H1 (cell line): ENCODE measurements at regions not wholly inside any gene's neighbourhood (a gene's known extent, or its start where the extent isn't known, plus 50 kb on each side); places are given as distances from the start of the nearest gene placed in this dataset.

Source experiments
- CTCF ChIA-PET: fragments of 300-600 bp; sonication (Branson Sonifier 250); formaldehyde crosslinking; loops from one replicate; lab custom pipeline; 2021; ENCODE audit not compliant: partially characterized antibody; lab: Charles Lee
- POLR2A ChIA-PET: fragments of 300-600 bp; sonication (Branson Sonifier 250); formaldehyde crosslinking; loops from one replicate; lab custom pipeline; 2021; ENCODE audit warnings: inconsistent platforms; ENCODE audit not compliant: partially characterized antibody; lab: Charles Lee
- DNase-seq, 2 experiments: peaks; one replicate each; pipeline versions ENCODE4 v3.0.0 to v3.0.0-alpha.2; 2010 to 2022; ENCODE audit warnings: low spot score in 2 of 2, low read depth in 1 of 2, mixed read lengths in 1 of 2
- FAIRE-seq: peaks from 2 replicates; lab custom pipeline; 2011; peaks lifted over from hg19 to GRCh38; lab: Jason Lieb, UNC
- H2AFZ ChIP-seq: 2 replicates; pipeline ENCODE4 v1.8.1; 2012; ENCODE audit warnings: low read length, inconsistent platforms
- H2AK5ac ChIP-seq: 2 replicates; pipeline ENCODE4 v1.6.1; 2013; ENCODE audit warnings: low read depth, low read length
- H2BK120ac ChIP-seq: replicated peaks from 2 replicates; pipeline ENCODE3; 2013; ENCODE audit warnings: low read depth, low read length, inconsistent platforms
- H2BK12ac ChIP-seq: 2 replicates; pipeline ENCODE4 v1.6.1; 2013; ENCODE audit warnings: low read depth, low read length
- H2BK15ac ChIP-seq: 2 replicates; pipeline ENCODE4 v1.6.1; 2013; ENCODE audit warnings: low read length
- H2BK20ac ChIP-seq: 2 replicates; pipeline ENCODE4 v1.6.1; 2013; ENCODE audit warnings: low read length
- H2BK5ac ChIP-seq: 2 replicates; pipeline ENCODE4 v1.6.1; 2013; ENCODE audit warnings: low read depth, low read length
- H3K14ac ChIP-seq: 2 replicates; pipeline ENCODE4 v1.6.1; 2013; ENCODE audit warnings: inconsistent platforms; ENCODE audit not compliant: insufficient read length
- H3K18ac ChIP-seq: 2 replicates; pipeline ENCODE4 v1.6.1; 2013; ENCODE audit warnings: low read length; ENCODE audit errors: extremely low read depth
- H3K23ac ChIP-seq: 2 replicates; pipeline ENCODE4 v1.6.1; 2013; ENCODE audit warnings: inconsistent platforms; ENCODE audit not compliant: insufficient read length
- H3K23me2 ChIP-seq: 2 replicates; pipeline ENCODE4 v1.6.1; 2013; ENCODE audit warnings: low read depth, low read length
- H3K27ac ChIP-seq: 2 replicates; pipeline ENCODE4 v1.6.1; 2011; ENCODE audit warnings: low read depth, low read length, inconsistent platforms
- H3K27me3 ChIP-seq, 4 experiments: replicated peaks in 1 of 4; 1 replicate in 1 of 4; 2 replicates in 3 of 4; pipeline versions ENCODE4 v1.6.1 to v1.8.1; 2011 to 2013; ENCODE audit warnings: low read length in 3 of 4, mild to moderate bottlenecking in 3 of 4, inconsistent platforms in 2 of 4, mixed read lengths in 2 of 4, moderate library complexity in 1 of 4; ENCODE audit not compliant: control insufficient read depth in 3 of 4, insufficient read depth in 3 of 4; ENCODE audit errors: extremely low read depth in 1 of 4
- H3K36me3 ChIP-seq, 4 experiments: 2 replicates each; pipeline versions ENCODE4 v1.6.1 to v1.8.1; 2011 to 2013; ENCODE audit warnings: mild to moderate bottlenecking in 4 of 4, low read length in 3 of 4, moderate library complexity in 2 of 4, control low read depth in 1 of 4, inconsistent platforms in 1 of 4; ENCODE audit not compliant: insufficient read depth in 4 of 4, control insufficient read depth in 2 of 4
- H3K4ac ChIP-seq: replicated peaks from 2 replicates; pipeline ENCODE3; 2013; ENCODE audit warnings: low read length, low read depth, mixed read lengths, inconsistent platforms; ENCODE audit not compliant: insufficient read length
- H3K4me1 ChIP-seq, 4 experiments: replicated peaks in 1 of 4; 1 replicate in 1 of 4; 2 replicates in 3 of 4; pipeline versions ENCODE4 v1.6.1 to v1.8.1; 2011 to 2013; ENCODE audit warnings: low read length in 3 of 4, inconsistent platforms in 2 of 4, mixed read lengths in 1 of 4; ENCODE audit not compliant: insufficient read depth in 4 of 4, control insufficient read depth in 3 of 4
- H3K4me2 ChIP-seq, 2 experiments: 2 replicates each; pipeline versions ENCODE4 v1.6.1 to v1.8.1; 2011 to 2013; ENCODE audit warnings: low read depth in 2 of 2, low read length in 2 of 2, control low read depth in 1 of 2, inconsistent platforms in 1 of 2, mild to moderate bottlenecking in 1 of 2; ENCODE audit not compliant: insufficient read depth in 1 of 2
- H3K4me3 ChIP-seq, 4 experiments: fragments of 200-600, 300-600 bp in 1 of 4; sonication (generic), shearing (Covaris generic), sonication (Bioruptor Twin) in 1 of 4; 2 replicates each; pipeline versions ENCODE4 v1.5.1 to v1.8.1; 2011 to 2016; ENCODE audit warnings: low read length in 4 of 4, low read depth in 3 of 4, control low read depth in 2 of 4, inconsistent platforms in 2 of 4, mild to moderate bottlenecking in 2 of 4, mixed read lengths in 1 of 4, moderate library complexity in 1 of 4; ENCODE audit not compliant: insufficient read depth in 2 of 4; ENCODE audit errors: extremely low read depth in 1 of 4
- H3K56ac ChIP-seq: replicated peaks from 2 replicates; pipeline ENCODE3; 2013; ENCODE audit warnings: low read depth, mild to moderate bottlenecking, mixed read lengths, low read length, inconsistent platforms; ENCODE audit not compliant: insufficient read length
- H3K79me1 ChIP-seq: 2 replicates; pipeline ENCODE4 v1.6.1; 2013; ENCODE audit warnings: low read depth, low read length, control low read depth
- H3K79me2 ChIP-seq, 2 experiments: 2 replicates each; pipeline versions ENCODE4 v1.6.1 to v1.8.1; 2012 to 2013; ENCODE audit warnings: low read length in 2 of 2, mild to moderate bottlenecking in 2 of 2, inconsistent platforms in 1 of 2; ENCODE audit not compliant: insufficient read depth in 2 of 2, control insufficient read depth in 1 of 2
- H3K9ac ChIP-seq, 4 experiments: replicated peaks in 1 of 4; 1 replicate in 1 of 4; 2 replicates in 3 of 4; pipeline versions ENCODE4 v1.6.1 to v1.8.1; 2011 to 2013; ENCODE audit warnings: low read depth in 3 of 4, low read length in 3 of 4, control low read depth in 2 of 4, mild to moderate bottlenecking in 2 of 4, moderate library complexity in 2 of 4, inconsistent platforms in 1 of 4; ENCODE audit errors: extremely low read depth in 1 of 4
- H3K9me3 ChIP-seq, 2 experiments: 2 replicates each; pipeline versions ENCODE4 v1.6.1 to v1.8.1; 2012 to 2013; ENCODE audit warnings: mild to moderate bottlenecking in 2 of 2, moderate library complexity in 2 of 2, control low read depth in 1 of 2, inconsistent platforms in 1 of 2, low read depth in 1 of 2, low read length in 1 of 2, mixed read lengths in 1 of 2; ENCODE audit not compliant: insufficient read depth in 2 of 2
- H4K20me1 ChIP-seq, 2 experiments: replicated peaks in 1 of 2; 2 replicates each; pipeline versions ENCODE3 to v1.8.1; 2011 to 2013; ENCODE audit warnings: inconsistent platforms in 2 of 2, low read length in 2 of 2, mild to moderate bottlenecking in 1 of 2; ENCODE audit not compliant: insufficient read depth in 2 of 2, control insufficient read depth in 1 of 2
- H4K5ac ChIP-seq: 2 replicates; pipeline ENCODE4 v1.6.1; 2013; ENCODE audit warnings: low read length, low read depth, mixed read lengths, inconsistent platforms; ENCODE audit not compliant: insufficient read length
- H4K8ac ChIP-seq: 2 replicates; pipeline ENCODE4 v1.8.0; 2013; ENCODE audit warnings: mild to moderate bottlenecking, moderate library complexity, low read length, inconsistent platforms; ENCODE audit not compliant: insufficient read depth; ENCODE audit errors: extremely low read depth
- H4K91ac ChIP-seq: replicated peaks from 2 replicates; pipeline ENCODE3; 2013; ENCODE audit warnings: low read length, mixed read lengths, inconsistent platforms; ENCODE audit not compliant: insufficient read length
- CBX5 ChIP-seq: fragments of 300-800, 300-1000 bp; sonication (generic); IDR thresholded peaks from 2 replicates; pipeline ENCODE4 v1.7.1; 2016; ENCODE audit warnings: antibody characterized with exemption, low read length, low read depth
- SIX5 ChIP-seq: IDR thresholded peaks from 2 replicates; pipeline ENCODE4 v1.6.1; 2011; ENCODE audit warnings: mild to moderate bottlenecking, low read depth, low read length
- WGBS, 2 experiments: shearing (Covaris generic) in 1 of 2; methylation state at CpG; one replicate each; pipeline versions ENCODE4 v1.1.6 to v1.1.7; 2013 to 2015; ENCODE audit warnings: low lambda C conversion rate in 2 of 2, mixed read lengths in 2 of 2, inconsistent platforms in 1 of 2, low coverage in 1 of 2, missing lambda C conversion rate in 1 of 2; ENCODE audit not compliant: insufficient replicate concordance in 2 of 2, insufficient coverage in 1 of 2, insufficient read length in 1 of 2; ENCODE audit errors: extremely low coverage in 1 of 2, missing lambda C conversion rate in 1 of 2; 5-methylcytosine and 5-hydroxymethylcytosine counted together
- TF ChIP-seq, protein P1 (sequence below): IDR thresholded peaks from 2 replicates; pipeline ENCODE4 v1.6.1; 2011; ENCODE audit warnings: low read length, improper control_type of control experiment

DNA sequence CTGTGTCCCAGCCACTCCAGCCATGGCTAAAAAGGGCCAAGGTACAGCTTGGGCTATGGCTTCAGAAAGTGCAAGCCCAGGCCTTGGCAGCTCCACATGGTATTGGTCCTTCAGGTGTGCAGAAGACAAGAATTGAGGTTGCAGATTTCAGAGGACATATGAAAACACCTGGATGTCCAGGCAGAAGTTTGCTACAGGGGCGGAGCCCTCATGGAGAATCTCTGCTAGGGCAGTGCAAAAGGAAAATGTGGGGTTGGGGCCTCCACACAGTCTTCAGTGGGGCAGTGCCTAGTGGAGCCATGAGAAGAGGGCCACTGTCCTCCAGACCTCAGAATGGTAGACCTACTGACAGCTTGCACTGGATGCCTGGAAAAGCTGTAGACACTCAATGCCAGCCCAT lies 1074.1 kb downstream of the JRKL start:
- WGBS, 2 experiments, result 71% methylated on average over 1 of the region's 1 CpG; no CpG with 5 or more reads in 1 of the 2 experiments
- H4K91ac ChIP-seq, result no peak overlapping the region
- no peak overlapping the region for H4K5ac ChIP-seq
- H3K14ac ChIP-seq, result no peak overlapping the region
- no peak overlapping the region for H2AK5ac ChIP-seq
- H3K4me2 ChIP-seq, result no peak overlapping the region
- no peak overlapping the region for H2BK20ac ChIP-seq
- no peak overlapping the region for H2BK12ac ChIP-seq
- DNase-seq (no peak), FAIRE-seq (no peak)
- H3K18ac ChIP-seq, result no peak overlapping the region
- no peaks in the 10 kb centered on the region for H3K79me1 ChIP-seq
- H3K23me2 ChIP-seq, result no peaks in the 10 kb centered on the region
- no peak overlapping the region for H2AFZ ChIP-seq
- no peaks in the 10 kb centered on the region for H4K20me1 ChIP-seq
- H3K27me3 ChIP-seq, result no peaks in the 10 kb centered on the region
- no peak overlapping the region for H3K9ac ChIP-seq
- no peak overlapping the region for H3K23ac ChIP-seq
- H3K79me2 ChIP-seq, result no peaks in the 10 kb centered on the region
- no peak overlapping the region for H4K8ac ChIP-seq
- no peak overlapping the region for H3K4me3 ChIP-seq
- H3K36me3 ChIP-seq, result 0 out of 8 replicates have a peak, but pooled peaks cover 0 to 4% (median 0%) of the 10 kb centered on the region in 4 experiments
- H3K4me1 ChIP-seq, result no peaks in the 10 kb centered on the region
- H2BK120ac ChIP-seq, result no peak overlapping the region
- no peak overlapping the region for H3K4ac ChIP-seq
- ChIA-PET POLR2A (no interaction called here), CTCF (no interaction called here)
- no peak overlapping the region for H3K27ac ChIP-seq
- H2BK5ac ChIP-seq, result no peak overlapping the region
- TF ChIP-seq CBX5 (0 out of 2 replicates have a peak, but pooled peaks have one; percentile 40), SIX5 (no peak)
- TF ChIP-seq, protein P1, sequence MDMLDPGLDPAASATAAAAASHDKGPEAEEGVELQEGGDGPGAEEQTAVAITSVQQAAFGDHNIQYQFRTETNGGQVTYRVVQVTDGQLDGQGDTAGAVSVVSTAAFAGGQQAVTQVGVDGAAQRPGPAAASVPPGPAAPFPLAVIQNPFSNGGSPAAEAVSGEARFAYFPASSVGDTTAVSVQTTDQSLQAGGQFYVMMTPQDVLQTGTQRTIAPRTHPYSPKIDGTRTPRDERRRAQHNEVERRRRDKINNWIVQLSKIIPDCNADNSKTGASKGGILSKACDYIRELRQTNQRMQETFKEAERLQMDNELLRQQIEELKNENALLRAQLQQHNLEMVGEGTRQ, result no peak
- no peak overlapping the region for H2BK15ac ChIP-seq
- no peak overlapping the region for H3K56ac ChIP-seq
- H3K9me3 ChIP-seq, result peaks cover 16 to 18% of the 10 kb centered on the region in 2 experiments
